PC-9 (cell line): ENCODE measurements at regions not wholly inside any gene's neighbourhood (a gene's known extent, or its start where the extent isn't known, plus 50 kb on each side); places are given as distances from the start of the nearest gene placed in this dataset.

Source experiments
- BruUV-seq: library from RNA; stranded (reverse); fragments of 400-500 nt; replicated peaks from 2 replicates; lab custom pipeline; 2021; lab: Mats Ljungman, UMichigan
- CTCF ChIA-PET: fragments of 300-600 bp; sonication (Branson Sonifier 250); formaldehyde crosslinking; loops from one replicate; lab custom pipeline; 2022; ENCODE audit warnings: antibody characterized with exemption; lab: Charles Lee
- POLR2A ChIA-PET: fragments of 300-600 bp; sonication (Branson Sonifier 250); formaldehyde crosslinking; loops from one replicate; lab custom pipeline; 2022; ENCODE audit warnings: antibody characterized with exemption; ENCODE audit not compliant: unreplicated experiment; lab: Charles Lee
- DNase-seq, 2 experiments: peaks; one replicate each; pipeline versions ENCODE4 v3.0.0 to v3.0.0-alpha.2; 2015 to 2022; ENCODE audit warnings: mixed read lengths in 1 of 2
- H2AFZ ChIP-seq: fragments of 200-600 bp; sonication (generic); 2 replicates; pipeline ENCODE4 v1.8.1; 2017; ENCODE audit warnings: antibody characterized with exemption
- H3F3A ChIP-seq: fragments of 200-600 bp; sonication (generic); 2 replicates; pipeline ENCODE4 v1.8.1; 2017; ENCODE audit warnings: antibody characterized with exemption, mild to moderate bottlenecking, low read depth; ENCODE audit not compliant: insufficient read depth
- H3K27ac ChIP-seq: fragments of 200-600 bp; sonication (generic); 2 replicates; pipeline ENCODE4 v1.6.1; 2016; ENCODE audit warnings: mixed run types
- H3K27me3 ChIP-seq: fragments of 200-600 bp; sonication (generic); 2 replicates; pipeline ENCODE4 v1.6.1; 2016; ENCODE audit warnings: low read depth, mixed run types; ENCODE audit not compliant: insufficient read depth
- H3K36me3 ChIP-seq: fragments of 200-600 bp; sonication (generic); 2 replicates; pipeline ENCODE4 v1.6.1; 2016; ENCODE audit warnings: low read depth, mixed run types
- H3K4me1 ChIP-seq: fragments of 200-600 bp; sonication (generic); replicated peaks from 2 replicates; pipeline ENCODE4 v1.6.1; 2016; ENCODE audit warnings: mixed run types; ENCODE audit not compliant: insufficient read depth
- H3K4me2 ChIP-seq: fragments of 200-600 bp; sonication (generic); 2 replicates; pipeline ENCODE4 v1.6.1; 2017; ENCODE audit warnings: mixed run types
- H3K4me3 ChIP-seq: fragments of 200-600 bp; sonication (generic); 2 replicates; pipeline ENCODE4 v1.6.1; 2016; ENCODE audit warnings: mixed run types
- H3K79me2 ChIP-seq: fragments of 200-600 bp; sonication (generic); 2 replicates; pipeline ENCODE4 v1.6.1; 2017; ENCODE audit warnings: low read depth, mixed run types
- H3K9me2 ChIP-seq: fragments of 200-600 bp; sonication (generic); 2 replicates; pipeline ENCODE4 v1.8.1; 2017; ENCODE audit warnings: mild to moderate bottlenecking; ENCODE audit not compliant: insufficient read depth
- H3K9me3 ChIP-seq: fragments of 200-600 bp; sonication (generic); 2 replicates; pipeline ENCODE4 v1.8.1; 2016; ENCODE audit warnings: low read depth; ENCODE audit not compliant: insufficient read depth
- H4K20me1 ChIP-seq: fragments of 200-600 bp; sonication (generic); 2 replicates; pipeline ENCODE4 v1.8.1; 2017; ENCODE audit not compliant: insufficient read depth
- EZH2 ChIP-seq: fragments of 200-600 bp; sonication (generic); IDR thresholded peaks from 2 replicates; pipeline ENCODE4 v1.8.0; 2017; ENCODE audit warnings: antibody characterized with exemption, low read depth
- intact Hi-C: fragments of 100-400 bp; cut with micrococcal nuclease; formaldehyde crosslinking; loops from one replicate; pipeline ENCODE4 v1.10.0; 2022; ENCODE audit not compliant: unreplicated experiment
- TF ChIP-seq, protein P1 (sequence below): fragments of 200-600 bp; sonication (generic); conservative IDR thresholded peaks from 2 replicates; pipeline ENCODE4 v1.6.1; 2017; ENCODE audit warnings: mixed run types, antibody characterized with exemption, mild to moderate bottlenecking, moderate library complexity

DNA sequence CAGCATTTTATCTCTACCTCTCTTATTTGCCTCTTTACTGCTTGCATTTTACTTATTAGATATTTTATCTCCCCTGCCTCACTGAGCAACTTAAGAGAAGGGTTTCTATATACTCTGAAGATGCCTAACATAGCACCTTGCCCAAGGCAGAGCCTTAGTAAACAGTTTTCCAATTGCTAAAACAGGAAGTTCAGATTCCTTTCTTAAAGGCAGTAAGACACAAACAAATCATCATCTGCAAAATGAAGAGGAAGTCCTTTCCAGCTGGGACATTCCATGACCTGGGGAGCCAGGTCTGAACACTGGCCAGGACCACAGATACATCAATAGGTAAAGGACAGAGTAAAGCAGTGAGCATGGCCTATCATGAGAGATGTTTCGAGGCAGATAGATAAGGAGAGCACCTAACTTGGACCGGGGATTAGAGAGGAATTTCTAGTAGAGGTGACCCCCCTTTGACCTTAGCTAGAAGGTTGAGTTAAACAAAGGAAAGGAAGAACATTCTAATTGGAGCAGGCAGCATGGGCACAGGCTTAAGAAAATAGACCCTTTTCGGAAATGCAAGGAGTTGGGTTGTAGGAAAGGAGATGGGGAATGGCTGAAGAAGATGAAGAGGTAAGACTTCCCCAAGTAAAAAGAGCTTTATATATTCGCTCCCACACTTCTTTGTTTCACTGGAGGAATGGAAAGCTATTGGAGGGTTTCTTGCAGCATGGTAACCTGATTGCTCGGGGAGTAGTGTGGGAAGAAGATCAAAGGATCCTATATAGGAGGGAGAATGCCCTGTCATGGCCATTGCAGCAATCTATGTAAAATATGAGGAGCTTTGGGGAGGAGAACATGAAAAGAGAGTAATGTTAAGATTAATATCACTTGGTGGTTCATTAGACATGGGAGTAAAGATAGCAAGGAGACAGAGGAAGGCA lies 94.8 kb downstream of the PHLDA1 start:
- ChIA-PET POLR2A (no interaction called here), CTCF (no interaction called here)
- intact Hi-C loops: no loop called here
- Histone ChIP-seq H3K4me3 (no peak overlapping the region), H3K79me2 (no peaks in the 10 kb centered on the region), H3K9me3 (peaks cover 8% of the 10 kb centered on the region; the same call in 1 of the 2 replicates), H3F3A (peaks cover 16% of the 10 kb centered on the region), H3K27ac (no peak overlapping the region), H2AFZ (no peak overlapping the region; the same call in 1 of the 2 replicates), H3K4me1 (peaks cover 33% of the 10 kb centered on the region), H3K27me3 (no peaks in the 10 kb centered on the region), H3K9me2 (no peaks in the 10 kb centered on the region), H3K36me3 (no peaks in the 10 kb centered on the region), H4K20me1 (no peaks in the 10 kb centered on the region), H3K4me2 (no peak overlapping the region)
- no peak for DNase-seq
- TF ChIP-seq, protein P1, sequence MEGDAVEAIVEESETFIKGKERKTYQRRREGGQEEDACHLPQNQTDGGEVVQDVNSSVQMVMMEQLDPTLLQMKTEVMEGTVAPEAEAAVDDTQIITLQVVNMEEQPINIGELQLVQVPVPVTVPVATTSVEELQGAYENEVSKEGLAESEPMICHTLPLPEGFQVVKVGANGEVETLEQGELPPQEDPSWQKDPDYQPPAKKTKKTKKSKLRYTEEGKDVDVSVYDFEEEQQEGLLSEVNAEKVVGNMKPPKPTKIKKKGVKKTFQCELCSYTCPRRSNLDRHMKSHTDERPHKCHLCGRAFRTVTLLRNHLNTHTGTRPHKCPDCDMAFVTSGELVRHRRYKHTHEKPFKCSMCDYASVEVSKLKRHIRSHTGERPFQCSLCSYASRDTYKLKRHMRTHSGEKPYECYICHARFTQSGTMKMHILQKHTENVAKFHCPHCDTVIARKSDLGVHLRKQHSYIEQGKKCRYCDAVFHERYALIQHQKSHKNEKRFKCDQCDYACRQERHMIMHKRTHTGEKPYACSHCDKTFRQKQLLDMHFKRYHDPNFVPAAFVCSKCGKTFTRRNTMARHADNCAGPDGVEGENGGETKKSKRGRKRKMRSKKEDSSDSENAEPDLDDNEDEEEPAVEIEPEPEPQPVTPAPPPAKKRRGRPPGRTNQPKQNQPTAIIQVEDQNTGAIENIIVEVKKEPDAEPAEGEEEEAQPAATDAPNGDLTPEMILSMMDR: no peak
- TF ChIP-seq EZH2: no peak
- BruUV-seq: no TSS peak

DNA sequence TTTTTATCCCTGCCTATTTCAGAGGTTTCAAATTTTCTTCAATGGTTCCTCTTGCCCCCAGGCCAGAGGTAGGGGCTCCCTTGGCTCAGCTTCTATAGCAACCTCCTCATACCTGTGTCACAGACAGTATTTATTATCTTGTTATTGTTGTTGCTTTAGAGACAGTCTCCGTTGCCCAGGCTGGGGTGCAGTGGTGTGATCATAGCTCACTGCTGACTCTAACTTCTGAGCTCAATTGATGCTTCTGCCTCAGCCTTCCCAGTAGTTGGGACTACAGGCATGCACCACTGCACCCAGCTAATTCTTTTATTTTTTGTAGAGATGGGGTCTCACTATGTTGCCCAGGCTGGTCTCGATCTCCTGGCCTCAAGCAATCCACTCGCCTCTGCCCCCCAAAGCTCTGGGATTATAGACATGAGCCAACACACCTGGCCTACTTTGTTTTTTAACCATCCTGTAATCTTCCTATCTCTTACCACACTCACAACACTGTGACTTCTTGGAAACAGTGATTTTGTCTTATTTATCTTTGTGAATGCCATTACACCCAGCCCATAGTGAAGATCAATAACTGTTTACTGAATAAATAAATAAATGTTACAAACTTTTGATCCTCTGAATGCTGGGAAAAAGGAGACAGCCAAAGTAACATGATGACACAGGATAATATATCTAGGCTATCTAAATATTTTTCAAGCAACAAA lies 95.9 kb downstream of the PHLDA1 start:
- POLR2A ChIA-PET: no interaction called here
- no peak overlapping the region for H3K4me2 ChIP-seq
- H3K4me3 ChIP-seq: no peak overlapping the region
- peaks cover 16% of the 10 kb centered on the region for H3F3A ChIP-seq
- H3K79me2 ChIP-seq: no peaks in the 10 kb centered on the region
- intact Hi-C loops: no loop called here
- no peaks in the 10 kb centered on the region for H3K9me2 ChIP-seq
- DNase-seq: no peak
- TF ChIP-seq EZH2: no peak
- TF ChIP-seq, protein P1: no peak
- no peak overlapping the region for H3K27ac ChIP-seq
- peaks cover 33% of the 10 kb centered on the region for H3K4me1 ChIP-seq
- no peaks in the 10 kb centered on the region for H3K27me3 ChIP-seq
- H2AFZ ChIP-seq: no peak overlapping the region
- H3K36me3 ChIP-seq: no peaks in the 10 kb centered on the region
- peaks cover 8% of the 10 kb centered on the region; the same call in 1 of the 2 replicates for H3K9me3 ChIP-seq
- CTCF ChIA-PET: no interaction called here
- H4K20me1 ChIP-seq: no peaks in the 10 kb centered on the region
- BruUV-seq: no TSS peak

DNA sequence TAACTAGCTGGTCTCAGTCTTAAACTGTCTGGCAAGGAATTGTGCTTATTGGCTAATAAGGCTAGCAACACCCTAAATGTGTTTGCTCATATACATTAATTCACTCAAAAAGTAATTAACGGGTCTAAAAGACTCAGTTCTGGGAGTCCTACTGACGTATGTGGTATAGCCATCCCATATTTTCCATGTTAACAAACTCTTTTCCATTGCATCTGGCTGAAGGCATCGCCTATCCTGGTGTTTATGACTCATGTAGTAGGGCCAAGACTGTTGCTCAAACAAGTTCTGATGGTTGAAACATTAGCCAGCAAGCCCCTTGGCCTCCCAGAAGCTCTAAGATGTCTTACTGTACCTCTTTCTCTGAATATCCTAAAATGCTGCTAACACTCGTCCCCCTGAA lies 98.5 kb downstream of the PHLDA1 start:
- H3K79me2 ChIP-seq: no peaks in the 10 kb centered on the region
- H3K4me2 ChIP-seq: no peak overlapping the region
- H3K4me3 ChIP-seq: no peak overlapping the region
- H3K9me3 ChIP-seq: 0 out of 2 replicates have a peak, but pooled peaks cover 5% of the 10 kb centered on the region
- no peaks in the 10 kb centered on the region for H3K9me2 ChIP-seq
- peaks cover 40% of the 10 kb centered on the region for H3K4me1 ChIP-seq
- no peaks in the 10 kb centered on the region for H4K20me1 ChIP-seq
- BruUV-seq: no TSS peak
- no peaks in the 10 kb centered on the region for H3K36me3 ChIP-seq
- ChIA-PET CTCF (interaction anchor here (0.6 to 0.7 kb wide), 2 partner anchors 46 to 620 kb away, joined by 4 to 10 read pairs; no protein-coding TSS in a partner anchor), POLR2A (interaction anchor here (0.6 kb wide), 1 partner anchor 92 kb away, joined by 3 read pairs; no protein-coding TSS in a partner anchor)
- intact Hi-C loops: no loop called here
- H3K27me3 ChIP-seq: no peaks in the 10 kb centered on the region
- no peak overlapping the region for H2AFZ ChIP-seq
- peak overlapping the region; percentile 62; the same call in 1 of the 2 replicates for H3K27ac ChIP-seq
- no peak for DNase-seq
- peaks cover 17% of the 10 kb centered on the region for H3F3A ChIP-seq
- TF ChIP-seq, protein P1: no peak
- no peak for TF ChIP-seq EZH2
